ENCODE measurements at regions not wholly inside any gene's neighbourhood (a gene's known extent, or its start where the extent isn't known, plus 50 kb on each side); places are given as distances from the start of the nearest gene placed in this dataset.
A peak's percentile ranks its signal among the peaks of the same experiment; 100 is the strongest.

GRCh38 chr12:113684053-113684907 lies 212.6 kb upstream of the LHX5 start:
- DNase-seq = no peak

GRCh38 chr12:113683574-113683973 lies 211.9 kb upstream of the LHX5 start:
- DNase-seq = peak; percentile 2

GRCh38 chr12:113680868-113681267 lies 209.2 kb upstream of the LHX5 start:
- no peak for DNase-seq

- no peak for DNase-seq
These were observed 206.8 kb upstream of the LHX5 start for GRCh38 chr12:113678223-113679119.

- DNase-seq = no peak
These were observed 204.9 kb upstream of the LHX5 start for GRCh38 chr12:113676547-113676946.

- no peak for DNase-seq
These were observed 204.4 kb upstream of the LHX5 start for GRCh38 chr12:113676117-113676516.

GRCh38 chr12:113674996-113675395 lies 203.3 kb upstream of the LHX5 start:
- DNase-seq = no peak

GRCh38 chr12:113674302-113674701 lies 202.6 kb upstream of the LHX5 start:
- no peak for DNase-seq

GRCh38 chr12:113673458-113674238 lies 202.0 kb upstream of the LHX5 start:
- DNase-seq = no peak

- no peak for DNase-seq
These were observed 199.1 kb upstream of the LHX5 start for GRCh38 chr12:113670742-113671141.

GRCh38 chr12:113667676-113668356 lies 196.1 kb upstream of the LHX5 start:
- DNase-seq = no peak

- DNase-seq = no peak
These were observed 195.4 kb upstream of the LHX5 start for GRCh38 chr12:113667095-113667494.

- DNase-seq = no peak
These were observed 194.6 kb upstream of the LHX5 start for GRCh38 chr12:113666223-113666622.

GRCh38 chr12:113665457-113665856 lies 193.8 kb upstream of the LHX5 start:
- no peak for DNase-seq

- DNase-seq = no peak
These were observed 192.6 kb upstream of the LHX5 start for GRCh38 chr12:113664224-113664681.

GRCh38 chr12:113663396-113663795 lies 191.7 kb upstream of the LHX5 start:
- DNase-seq = no peak

GRCh38 chr12:113660936-113661335 lies 189.3 kb upstream of the LHX5 start:
- no peak for DNase-seq

- no peak for DNase-seq
These were observed 187.7 kb upstream of the LHX5 start for GRCh38 chr12:113659416-113659815.

- no peak for DNase-seq
These were observed 187.3 kb upstream of the LHX5 start for GRCh38 chr12:113659015-113659414.

- no peak for DNase-seq
These were observed 186.5 kb upstream of the LHX5 start for GRCh38 chr12:113658006-113658655.

GRCh38 chr12:113655919-113656318 lies 184.2 kb upstream of the LHX5 start:
- DNase-seq = no peak

- DNase-seq = no peak
These were observed 183.8 kb upstream of the LHX5 start for GRCh38 chr12:113655479-113655878.

Data from NCI-H1436 treated with DMSO at 0.1 percent for 48 hours (cell line).